PC-3 (cell line): ENCODE measurements at regions not wholly inside any gene's neighbourhood (a gene's known extent, or its start where the extent isn't known, plus 50 kb on each side); places are given as distances from the start of the nearest gene placed in this dataset.
A peak's percentile ranks its signal among the peaks of the same experiment; 100 is the strongest.

Source experiments
- ATAC-seq: fragments of 200-7000 bp; cut with Tn5 transposase; 2 replicates; pipeline ENCODE4 v1.9.1; 2020; ENCODE audit warnings: mild to moderate bottlenecking, moderate library complexity
- BruUV-seq: library from RNA; stranded (reverse); fragments of 400-500 nt; replicated peaks from 2 replicates; lab custom pipeline; 2021; lab: Mats Ljungman, UMichigan
- CTCF ChIA-PET: fragments of 300-600 bp; sonication (Branson Sonifier 250); formaldehyde crosslinking; loops from one replicate; lab custom pipeline; 2022; ENCODE audit warnings: antibody characterized with exemption; lab: Charles Lee
- POLR2A ChIA-PET: fragments of 300-600 bp; sonication (Branson Sonifier 250); formaldehyde crosslinking; loops from one replicate; lab custom pipeline; 2022; ENCODE audit warnings: antibody characterized with exemption; ENCODE audit not compliant: unreplicated experiment; lab: Charles Lee
- DNase-seq: peaks from one replicate; pipeline ENCODE4 v3.0.0-alpha.2; 2015
- H2AFZ ChIP-seq: fragments of 300-600 bp; sonication (generic); 2 replicates; pipeline ENCODE4 v1.6.0; 2016; ENCODE audit warnings: antibody characterized with exemption, low read length
- H3F3A ChIP-seq: fragments of 300-600 bp; sonication (generic); one replicate; pipeline ENCODE4 v1.6.0; 2017; ENCODE audit warnings: antibody characterized with exemption, low read length, control low read depth, mild to moderate bottlenecking; ENCODE audit not compliant: unreplicated experiment
- H3K27ac ChIP-seq: fragments of 300-600 bp; sonication (generic); 2 replicates; pipeline ENCODE4 v1.5.1; 2016; ENCODE audit warnings: mild to moderate bottlenecking, low read length
- H3K27me3 ChIP-seq: fragments of 300-600 bp; sonication (generic); 2 replicates; pipeline ENCODE4 v1.6.1; 2016; ENCODE audit warnings: low read length, mixed read lengths
- H3K36me3 ChIP-seq: fragments of 300-600 bp; sonication (generic); 2 replicates; pipeline ENCODE4 v1.6.1; 2016; ENCODE audit warnings: low read depth, mixed run types, low read length, mixed read lengths
- H3K4me1 ChIP-seq: fragments of 300-600 bp; sonication (generic); 2 replicates; pipeline ENCODE4 v1.5.1; 2016; ENCODE audit warnings: low read length; ENCODE audit not compliant: insufficient read depth
- H3K4me2 ChIP-seq: fragments of 300-600 bp; sonication (generic); 2 replicates; pipeline ENCODE4 v1.6.0; 2016; ENCODE audit warnings: low read length
- H3K4me3 ChIP-seq: fragments of 300-600 bp; sonication (generic); 2 replicates; pipeline ENCODE4 v1.5.1; 2016; ENCODE audit warnings: mild to moderate bottlenecking, low read length, mixed read lengths
- H3K79me2 ChIP-seq: fragments of 300-600 bp; sonication (generic); 2 replicates; pipeline ENCODE4 v1.6.1; 2017; ENCODE audit warnings: low read length, mixed read lengths
- H3K9ac ChIP-seq: fragments of 300-600 bp; sonication (generic); 2 replicates; pipeline ENCODE4 v1.6.0; 2016; ENCODE audit warnings: mild to moderate bottlenecking, low read length
- H3K9me2 ChIP-seq: fragments of 300-600 bp; sonication (generic); replicated peaks from 2 replicates; pipeline ENCODE4 v1.6.1; 2016; ENCODE audit warnings: mixed run types, low read length, mixed read lengths
- H3K9me3 ChIP-seq: fragments of 300-600 bp; sonication (generic); 2 replicates; pipeline ENCODE4 v1.6.1; 2016; ENCODE audit warnings: low read length, mixed read lengths
- H4K20me1 ChIP-seq: fragments of 300-600 bp; sonication (generic); 2 replicates; pipeline ENCODE4 v1.6.1; 2016; ENCODE audit warnings: low read length, mixed read lengths
- CTCF ChIP-seq: fragments of 300-600 bp; sonication (generic); conservative IDR thresholded peaks from 2 replicates; pipeline ENCODE4 v1.5.1; 2017; ENCODE audit warnings: antibody characterized with exemption, low read depth, mild to moderate bottlenecking, low read length
- EZH2 ChIP-seq: fragments of 300-600 bp; sonication (generic); IDR thresholded peaks from one replicate; pipeline ENCODE4 v1.6.1; 2017; ENCODE audit warnings: antibody characterized with exemption, mild to moderate bottlenecking, low read length; ENCODE audit not compliant: unreplicated experiment
- EZH2phosphoT487 ChIP-seq: fragments of 300-600 bp; sonication (generic); IDR thresholded peaks from 2 replicates; pipeline ENCODE4 v1.6.1; 2018; ENCODE audit warnings: mild to moderate bottlenecking, antibody characterized with exemption, low read length, borderline replicate concordance
- intact Hi-C: fragments of 100-400 bp; cut with micrococcal nuclease; formaldehyde crosslinking; loops from 2 replicates; pipeline ENCODE4 v1.9.0; 2023

GRCh38 chr6:98137391-98137790 lies 697.0 kb upstream of the POU3F2 start:
- H3K4me3 ChIP-seq: no peak overlapping the region
- H3K9me2 ChIP-seq: no peaks in the 10 kb centered on the region
- ATAC-seq (no peak), DNase-seq (no peak)
- no peaks in the 10 kb centered on the region for H3K36me3 ChIP-seq
- no peak overlapping the region for H3K4me2 ChIP-seq
- H3K27me3 ChIP-seq: no peaks in the 10 kb centered on the region
- CTCF ChIA-PET: no interaction called here
- TF ChIP-seq CTCF (no peak), EZH2phosphoT487 (no peak), EZH2 (no peak)
- no peaks in the 10 kb centered on the region for H3K9me3 ChIP-seq
- H3K27ac ChIP-seq: no peak overlapping the region
- no peaks in the 10 kb centered on the region for H4K20me1 ChIP-seq
- no peak overlapping the region for H2AFZ ChIP-seq
- H3K79me2 ChIP-seq: no peaks in the 10 kb centered on the region
- POLR2A ChIA-PET: no interaction called here
- no peaks in the 10 kb centered on the region for H3F3A ChIP-seq
- no peak overlapping the region for H3K9ac ChIP-seq
- H3K4me1 ChIP-seq: no peaks in the 10 kb centered on the region
- no TSS peak for BruUV-seq
- intact Hi-C loops: no loop called here

DNA sequence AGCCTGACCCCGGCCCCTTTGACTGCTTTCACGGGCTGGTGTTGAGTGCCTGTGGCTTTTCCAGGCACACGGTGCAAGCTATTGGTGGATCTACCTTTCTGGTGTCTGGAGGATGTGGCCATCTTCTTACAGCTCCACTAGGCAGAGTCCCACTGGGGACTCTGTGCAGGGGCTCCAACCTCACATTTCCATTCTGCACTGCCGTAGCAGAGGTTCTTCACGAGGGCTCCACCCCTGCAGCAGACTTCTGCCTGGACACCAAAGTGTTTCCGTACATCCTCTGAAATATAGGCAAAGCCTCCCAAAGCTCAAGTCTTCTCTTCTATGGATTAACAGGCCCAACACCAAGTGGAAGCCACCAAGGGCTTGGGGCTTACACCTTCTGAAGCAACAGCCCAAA lies 691.5 kb upstream of the POU3F2 start:
- no peak for ATAC-seq
- H3K79me2 ChIP-seq: no peaks in the 10 kb centered on the region
- no peaks in the 10 kb centered on the region for H3K27me3 ChIP-seq
- H3F3A ChIP-seq: peaks cover 3% of the 10 kb centered on the region
- no peak overlapping the region for H3K4me3 ChIP-seq
- H3K9me3 ChIP-seq: no peaks in the 10 kb centered on the region
- BruUV-seq: no TSS peak
- no peak for TF ChIP-seq EZH2
- no peak for TF ChIP-seq CTCF
- no peak for TF ChIP-seq EZH2phosphoT487
- H3K9ac ChIP-seq: no peak overlapping the region
- intact Hi-C loops: no loop called here
- no peaks in the 10 kb centered on the region for H3K36me3 ChIP-seq
- H4K20me1 ChIP-seq: no peaks in the 10 kb centered on the region
- DNase-seq: no peak
- no peak overlapping the region for H2AFZ ChIP-seq
- no peak overlapping the region for H3K4me2 ChIP-seq
- H3K27ac ChIP-seq: no peak overlapping the region
- ChIA-PET POLR2A (no interaction called here), CTCF (no interaction called here)
- peaks cover 5% of the 10 kb centered on the region for H3K4me1 ChIP-seq
- H3K9me2 ChIP-seq: no peaks in the 10 kb centered on the region

DNA sequence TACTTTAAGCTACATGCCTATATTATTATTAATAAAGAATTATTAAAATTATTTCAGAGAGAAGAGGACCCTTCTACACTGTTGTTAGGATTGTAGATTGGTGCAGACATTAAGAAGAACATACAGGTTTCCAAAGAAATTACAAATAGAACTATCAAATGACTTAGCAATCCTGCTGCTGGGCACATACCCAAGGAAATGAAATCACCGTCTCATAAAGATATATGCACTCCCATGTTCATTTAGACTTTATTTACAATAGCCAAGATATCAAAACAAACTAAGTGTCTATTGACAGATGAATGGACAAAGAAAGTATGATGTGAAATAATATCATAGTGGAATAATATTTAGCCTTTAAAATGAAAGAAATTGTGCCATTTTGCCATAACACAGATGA lies 687.7 kb upstream of the POU3F2 start:
- ChIA-PET POLR2A (no interaction called here), CTCF (no interaction called here)
- Histone ChIP-seq H3K36me3 (no peaks in the 10 kb centered on the region), H3K9me3 (no peaks in the 10 kb centered on the region), H2AFZ (no peak overlapping the region), H3K9me2 (no peaks in the 10 kb centered on the region), H3K4me3 (no peak overlapping the region), H3K9ac (no peak overlapping the region), H3K4me2 (0 out of 2 replicates have a peak overlapping the region, but pooled peaks have one; percentile 10), H3K4me1 (peaks cover 5% of the 10 kb centered on the region), H3K27ac (peak overlapping the region; percentile 46), H3K79me2 (no peaks in the 10 kb centered on the region), H3F3A (peaks cover 3% of the 10 kb centered on the region), H4K20me1 (no peaks in the 10 kb centered on the region), H3K27me3 (no peaks in the 10 kb centered on the region)
- no TSS peak for BruUV-seq
- ATAC-seq (no peak), DNase-seq (peak; percentile 74)
- TF ChIP-seq EZH2phosphoT487: no peak
- TF ChIP-seq EZH2: no peak
- TF ChIP-seq CTCF: no peak
- intact Hi-C loops: no loop called here
